Right atrium auricular region (tissue), 2 donors: ENCODE measurements at regions not wholly inside any gene's neighbourhood (a gene's known extent, or its start where the extent isn't known, plus 50 kb on each side); places are given as distances from the start of the nearest gene placed in this dataset.

Experiments used
- DNase-seq: peaks from one replicate; pipeline ENCODE4 v3.0.0-alpha.2; 2019; ENCODE audit warnings: low spot score
- H3K27ac ChIP-seq, 2 donors: fragments of 200-600 bp; sonication (generic); 1 replicate in 1 of 2; 2 replicates in 1 of 2; pipeline ENCODE4 v1.5.1; 2016 to 2019
- H3K27me3 ChIP-seq, 2 donors: fragments of 200-600 bp; sonication (generic); one replicate each; pipeline versions ENCODE4 v1.5.1 to v1.6.0; 2017 to 2019
- H3K36me3 ChIP-seq: fragments of 200-600 bp; sonication (generic); one replicate; pipeline ENCODE4 v1.5.1; 2016
- H3K4me1 ChIP-seq, 2 donors: fragments of 200-600 bp; sonication (generic); one replicate each; pipeline versions ENCODE4 v1.5.1 to v1.6.0; 2017 to 2019
- H3K4me3 ChIP-seq, 2 donors: fragments of 200-600 bp; sonication (generic); 1 replicate in 1 of 2; 2 replicates in 1 of 2; pipeline ENCODE4 v1.5.1; 2017 to 2019; ENCODE audit warnings: mild to moderate bottlenecking in 1 of 2, moderate library complexity in 1 of 2
- H3K9me3 ChIP-seq, 2 donors: fragments of 200-600 bp; sonication (generic); one replicate each; pipeline ENCODE4 v1.5.1; 2019
- CTCF ChIP-seq, 2 donors: fragments of 200-600 bp; sonication (generic); IDR thresholded peaks; one replicate each; pipeline ENCODE4 v1.5.1; 2019; ENCODE audit warnings: antibody characterized with exemption in 2 of 2

GRCh38 chr16:65622151-65622550 lies 500.3 kb upstream of the CDH11 start:
- no peaks in the 10 kb centered on the region for H3K4me1 ChIP-seq
- H3K27ac ChIP-seq: no peak overlapping the region
- no peak for DNase-seq
- TF ChIP-seq CTCF (IDR thresholded peaks at IDR 0.05): no peak
- H3K36me3 ChIP-seq: no peaks in the 10 kb centered on the region
- H3K4me3 ChIP-seq: no peak overlapping the region
- H3K27me3 ChIP-seq: no peaks in the 10 kb centered on the region
- H3K9me3 ChIP-seq: no peaks in the 10 kb centered on the region

GRCh38 chr16:65621640-65622039 lies 499.8 kb upstream of the CDH11 start:
- no peak for TF ChIP-seq CTCF (IDR thresholded peaks at IDR 0.05)

GRCh38 chr16:65619606-65620005 lies 497.7 kb upstream of the CDH11 start:
- Histone ChIP-seq H3K9me3 (peaks cover 0 to under 1% of the 10 kb centered on the region in 2 donors), H3K4me1 (no peaks in the 10 kb centered on the region), H3K4me3 (no peak overlapping the region), H3K27me3 (no peaks in the 10 kb centered on the region), H3K27ac (no peak overlapping the region), H3K36me3 (no peaks in the 10 kb centered on the region)
- TF ChIP-seq CTCF (IDR thresholded peaks at IDR 0.05): no peak
- no peak for DNase-seq

More at GRCh38 chr16:65621640-65622039, 499.8 kb upstream of the CDH11 start:
- Histone ChIP-seq H3K27ac (no peak overlapping the region), H3K9me3 (no peaks in the 10 kb centered on the region), H3K4me3 (no peak overlapping the region), H3K4me1 (no peaks in the 10 kb centered on the region), H3K27me3 (no peaks in the 10 kb centered on the region), H3K36me3 (no peaks in the 10 kb centered on the region)
- no peak for DNase-seq

- H3K36me3 ChIP-seq: no peaks in the 10 kb centered on the region
- H3K27me3 ChIP-seq: no peaks in the 10 kb centered on the region
- no peak overlapping the region for H3K4me3 ChIP-seq
Measured at GRCh38 chr16:65618931-65619330, 497.1 kb upstream of the CDH11 start.

GRCh38 chr16:65618333-65618732 lies 496.5 kb upstream of the CDH11 start:
- Histone ChIP-seq H3K36me3 (no peaks in the 10 kb centered on the region), H3K27me3 (no peaks in the 10 kb centered on the region), H3K4me3 (no peak overlapping the region), H3K9me3 (peaks cover 0 to 9% of the 10 kb centered on the region in 2 donors), H3K27ac (no peak overlapping the region), H3K4me1 (no peaks in the 10 kb centered on the region)
- no peak for DNase-seq
- TF ChIP-seq CTCF (IDR thresholded peaks at IDR 0.05): no peak

More at GRCh38 chr16:65618931-65619330, 497.1 kb upstream of the CDH11 start:
- no peaks in the 10 kb centered on the region for H3K4me1 ChIP-seq
- peaks cover 0 to 7% of the 10 kb centered on the region in 2 donors for H3K9me3 ChIP-seq
- TF ChIP-seq CTCF (IDR thresholded peaks at IDR 0.05): no peak
- DNase-seq: no peak
- H3K27ac ChIP-seq: no peak overlapping the region

GRCh38 chr16:65617421-65617820 lies 495.6 kb upstream of the CDH11 start:
- DNase-seq: no peak
- Histone ChIP-seq H3K4me1 (no peaks in the 10 kb centered on the region), H3K4me3 (no peak overlapping the region), H3K36me3 (no peaks in the 10 kb centered on the region), H3K27ac (no peak overlapping the region), H3K27me3 (no peaks in the 10 kb centered on the region), H3K9me3 (peaks cover 0 to 9% of the 10 kb centered on the region in 2 donors)
- no peak for TF ChIP-seq CTCF (IDR thresholded peaks at IDR 0.05)
